ENCODE measurements at regions not wholly inside any gene's neighbourhood (a gene's known extent, or its start where the extent isn't known, plus 50 kb on each side); places are given as distances from the start of the nearest gene placed in this dataset.

DNA sequence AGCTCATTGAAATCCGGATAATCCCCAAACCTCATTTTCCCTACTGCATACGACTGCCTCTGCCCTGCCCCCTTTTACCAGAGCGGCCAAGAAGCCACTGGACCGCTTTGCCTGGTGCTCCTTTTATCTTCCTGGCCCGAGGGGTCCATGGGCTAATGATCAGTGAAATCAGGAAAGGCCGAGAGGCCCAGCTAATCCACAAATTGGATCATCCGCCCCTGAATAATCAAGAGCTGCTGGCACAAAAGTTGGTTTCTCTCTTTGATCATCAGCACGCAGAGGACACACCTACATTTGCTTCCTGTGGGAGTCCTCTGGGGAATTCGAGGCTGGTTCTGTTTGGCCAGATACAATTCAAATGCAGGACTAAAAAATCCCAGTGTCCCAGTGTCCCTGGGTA is 144.5 kb downstream of the INSIG2 start:
- CTCF ChIA-PET, result interaction anchor here (1.1 kb wide), 1 partner anchor 9 kb away, joined by 3 read pairs; no protein-coding TSS in a partner anchor
- no TSS peak for BruUV-seq (replicated peaks)
- Mint-ChIP-seq H3K4me1 (ENCODE audit: low read depth, unreplicated experiment) (no peaks in the 10 kb centered on the region), H3K27ac (ENCODE audit: unreplicated experiment) (no peak overlapping the region), H3K27me3 (ENCODE audit: unreplicated experiment) (no peaks in the 10 kb centered on the region), H3K36me3 (ENCODE audit: insufficient read depth, unreplicated experiment) (no peaks in the 10 kb centered on the region), H3K4me3 (ENCODE audit: low read depth, unreplicated experiment) (no peak overlapping the region), H3K9me3 (ENCODE audit: low read depth, unreplicated experiment) (no peaks in the 10 kb centered on the region)
- TF ChIP-seq, protein P1, sequence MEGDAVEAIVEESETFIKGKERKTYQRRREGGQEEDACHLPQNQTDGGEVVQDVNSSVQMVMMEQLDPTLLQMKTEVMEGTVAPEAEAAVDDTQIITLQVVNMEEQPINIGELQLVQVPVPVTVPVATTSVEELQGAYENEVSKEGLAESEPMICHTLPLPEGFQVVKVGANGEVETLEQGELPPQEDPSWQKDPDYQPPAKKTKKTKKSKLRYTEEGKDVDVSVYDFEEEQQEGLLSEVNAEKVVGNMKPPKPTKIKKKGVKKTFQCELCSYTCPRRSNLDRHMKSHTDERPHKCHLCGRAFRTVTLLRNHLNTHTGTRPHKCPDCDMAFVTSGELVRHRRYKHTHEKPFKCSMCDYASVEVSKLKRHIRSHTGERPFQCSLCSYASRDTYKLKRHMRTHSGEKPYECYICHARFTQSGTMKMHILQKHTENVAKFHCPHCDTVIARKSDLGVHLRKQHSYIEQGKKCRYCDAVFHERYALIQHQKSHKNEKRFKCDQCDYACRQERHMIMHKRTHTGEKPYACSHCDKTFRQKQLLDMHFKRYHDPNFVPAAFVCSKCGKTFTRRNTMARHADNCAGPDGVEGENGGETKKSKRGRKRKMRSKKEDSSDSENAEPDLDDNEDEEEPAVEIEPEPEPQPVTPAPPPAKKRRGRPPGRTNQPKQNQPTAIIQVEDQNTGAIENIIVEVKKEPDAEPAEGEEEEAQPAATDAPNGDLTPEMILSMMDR (IDR thresholded peaks at IDR 0.05; ENCODE audit: unreplicated experiment), result no peak
- no peak for DNase-seq
- intact Hi-C loops (cut with micrococcal nuclease; ENCODE audit: unreplicated experiment), result no loop called here

DNA sequence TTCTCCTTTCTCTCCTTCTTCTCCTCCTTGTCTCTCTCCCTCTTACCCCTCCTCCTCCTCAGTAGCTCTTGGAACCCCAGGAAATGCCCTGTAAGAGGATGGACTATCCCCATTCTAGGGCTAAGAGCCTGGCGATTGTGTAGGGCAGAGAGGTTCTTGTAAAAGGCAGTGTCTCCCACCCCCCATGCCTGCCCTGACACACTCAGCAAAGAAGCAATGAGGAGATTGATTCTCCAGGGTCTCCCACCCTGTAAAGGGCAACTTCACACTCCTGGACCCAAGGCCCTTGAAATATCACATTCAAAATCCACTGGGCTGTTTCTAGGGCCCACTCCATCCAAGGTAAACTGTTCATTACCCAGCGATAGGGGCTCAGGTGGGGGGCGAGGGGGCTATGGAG is 144.1 kb downstream of the INSIG2 start:
- Mint-ChIP-seq H3K36me3 (ENCODE audit: insufficient read depth, unreplicated experiment) (no peaks in the 10 kb centered on the region), H3K4me3 (ENCODE audit: low read depth, unreplicated experiment) (no peak overlapping the region), H3K9me3 (ENCODE audit: low read depth, unreplicated experiment) (no peaks in the 10 kb centered on the region), H3K27me3 (ENCODE audit: unreplicated experiment) (no peaks in the 10 kb centered on the region), H3K4me1 (ENCODE audit: low read depth, unreplicated experiment) (no peaks in the 10 kb centered on the region), H3K27ac (ENCODE audit: unreplicated experiment) (no peak overlapping the region)
- no TSS peak for BruUV-seq (replicated peaks)
- intact Hi-C loops (cut with micrococcal nuclease; ENCODE audit: unreplicated experiment), result no loop called here
- TF ChIP-seq, protein P1 (IDR thresholded peaks at IDR 0.05; ENCODE audit: unreplicated experiment), result no peak
- CTCF ChIA-PET, result no interaction called here
- DNase-seq, result no peak

DNA sequence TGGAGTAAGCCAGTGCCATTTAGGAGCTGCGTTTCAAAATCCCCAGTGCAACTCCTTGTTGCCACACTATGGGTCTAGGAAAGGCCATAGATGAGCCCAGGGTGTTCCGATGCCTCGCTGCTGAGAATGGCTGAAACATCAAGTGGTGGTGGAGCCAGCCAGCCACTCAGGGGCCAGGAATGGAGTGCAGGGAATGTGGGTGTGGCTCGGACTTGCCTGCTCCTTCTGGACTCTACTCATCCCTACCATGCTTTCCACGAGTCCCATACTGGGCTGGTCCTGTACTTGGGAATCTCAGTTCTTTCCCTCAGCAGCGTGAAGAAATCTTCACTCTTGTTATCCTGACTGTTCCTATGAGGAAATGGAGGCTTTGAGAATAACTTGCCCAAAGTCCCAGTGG is 143.5 kb downstream of the INSIG2 start:
- Mint-ChIP-seq H3K27ac (ENCODE audit: unreplicated experiment) (no peak overlapping the region), H3K4me3 (ENCODE audit: low read depth, unreplicated experiment) (no peak overlapping the region), H3K27me3 (ENCODE audit: unreplicated experiment) (no peaks in the 10 kb centered on the region), H3K9me3 (ENCODE audit: low read depth, unreplicated experiment) (no peaks in the 10 kb centered on the region), H3K36me3 (ENCODE audit: insufficient read depth, unreplicated experiment) (no peaks in the 10 kb centered on the region), H3K4me1 (ENCODE audit: low read depth, unreplicated experiment) (no peaks in the 10 kb centered on the region)
- intact Hi-C loops (cut with micrococcal nuclease; ENCODE audit: unreplicated experiment), result no loop called here
- TF ChIP-seq, protein P1 (IDR thresholded peaks at IDR 0.05; ENCODE audit: unreplicated experiment), result no peak
- DNase-seq, result no peak
- CTCF ChIA-PET, result interaction anchor here (0.6 kb wide), 2 partner anchors 48 to 123 kb away, joined by 3 to 6 read pairs; no protein-coding TSS in a partner anchor
- BruUV-seq (replicated peaks), result no TSS peak

DNA sequence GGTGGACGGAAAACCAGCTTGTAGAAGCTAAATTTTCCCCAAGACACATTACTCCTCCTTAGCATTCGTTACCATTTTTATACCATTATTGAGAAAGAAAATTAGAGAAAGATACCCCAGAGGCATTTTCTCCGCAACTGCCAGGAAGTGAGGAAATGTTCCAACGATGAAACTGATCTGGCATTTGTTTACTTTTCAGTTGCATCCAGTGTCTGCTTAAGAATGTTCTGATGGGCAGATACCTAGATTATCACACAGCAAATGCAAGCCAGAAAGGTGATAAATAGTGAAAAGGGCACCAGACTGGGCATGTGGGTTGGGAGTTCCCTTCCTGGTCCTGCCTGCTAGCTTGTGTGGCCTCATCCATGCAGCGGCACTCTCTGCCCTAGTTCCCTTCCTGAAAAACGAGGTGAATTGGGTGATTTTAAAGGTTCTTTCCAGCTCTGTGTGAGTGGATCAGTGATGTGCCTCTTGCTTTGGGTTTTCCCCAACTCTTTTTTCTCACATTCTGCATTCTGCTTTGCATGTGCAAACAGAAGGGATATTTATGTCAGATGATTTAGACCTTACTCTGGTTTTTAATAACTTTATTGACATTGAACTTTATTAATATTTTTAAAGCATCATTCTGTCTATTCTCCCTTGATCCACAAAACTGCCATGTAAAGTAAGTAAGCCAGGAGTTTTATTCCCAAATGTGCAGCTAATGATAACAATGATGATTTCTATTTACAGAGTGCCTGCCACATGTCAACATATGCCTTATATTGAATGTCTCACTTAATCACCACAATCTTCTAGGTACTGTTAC is 139.6 kb downstream of the INSIG2 start:
- DNase-seq, result no peak
- TF ChIP-seq, protein P1 (IDR thresholded peaks at IDR 0.05; ENCODE audit: unreplicated experiment), result no peak
- CTCF ChIA-PET, result no interaction called here
- Mint-ChIP-seq H3K4me1 (ENCODE audit: low read depth, unreplicated experiment) (no peaks in the 10 kb centered on the region), H3K9me3 (ENCODE audit: low read depth, unreplicated experiment) (no peaks in the 10 kb centered on the region), H3K4me3 (ENCODE audit: low read depth, unreplicated experiment) (no peak overlapping the region), H3K27ac (ENCODE audit: unreplicated experiment) (no peak overlapping the region), H3K27me3 (ENCODE audit: unreplicated experiment) (no peaks in the 10 kb centered on the region), H3K36me3 (ENCODE audit: insufficient read depth, unreplicated experiment) (no peaks in the 10 kb centered on the region)
- intact Hi-C loops (cut with micrococcal nuclease; ENCODE audit: unreplicated experiment), result loop anchor here (10.0 kb wide), 1 partner anchor 437 kb away; no protein-coding TSS in a partner anchor
- no TSS peak for BruUV-seq (replicated peaks)
